SK-N-MC (cell line): ENCODE measurements at regions not wholly inside any gene's neighbourhood (a gene's known extent, or its start where the extent isn't known, plus 50 kb on each side); places are given as distances from the start of the nearest gene placed in this dataset.

Experiments
- EZH2 ChIP-seq: fragments of 200-600 bp; sonication (generic); IDR thresholded peaks from one replicate; pipeline ENCODE4 v1.6.1; 2017; ENCODE audit warnings: antibody characterized with exemption
- POLR2AphosphoS5 ChIP-seq: IDR thresholded peaks from 2 replicates; pipeline ENCODE4 v1.6.1; 2012; ENCODE audit warnings: mild to moderate bottlenecking, low read depth, low read length, borderline replicate concordance

DNA sequence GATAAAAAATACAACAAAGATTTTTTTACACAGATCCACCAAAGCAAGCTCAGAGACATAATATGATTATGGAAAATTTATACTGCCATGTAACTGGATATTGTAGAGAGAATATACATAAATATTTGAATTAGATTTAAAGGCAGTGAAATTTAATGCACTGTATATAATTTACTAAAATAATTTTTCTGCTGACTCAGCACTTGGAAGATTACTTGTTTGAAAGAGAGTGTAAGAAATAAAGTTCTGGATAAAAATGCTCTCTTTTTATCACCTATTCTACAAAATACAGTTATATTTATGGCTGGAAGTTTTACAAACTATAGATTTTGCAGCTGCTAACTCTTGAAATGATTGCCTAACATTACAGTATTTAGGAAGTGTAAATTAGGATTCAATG is 628.3 kb upstream of the CHORDC1 start:
- TF ChIP-seq EZH2: no peak
- TF ChIP-seq POLR2AphosphoS5: no peak
